NCI-H345 treated with DMSO at 0.1 percent for 48 hours (cell line): ENCODE measurements at regions not wholly inside any gene's neighbourhood (a gene's known extent, or its start where the extent isn't known, plus 50 kb on each side); places are given as distances from the start of the nearest gene placed in this dataset.

ENCODE experiments used
- DNase-seq: peaks from one replicate; lab custom pipeline; 2025; ENCODE audit not compliant: unreplicated experiment; lab: John Stamatoyannopoulos, UW

DNA sequence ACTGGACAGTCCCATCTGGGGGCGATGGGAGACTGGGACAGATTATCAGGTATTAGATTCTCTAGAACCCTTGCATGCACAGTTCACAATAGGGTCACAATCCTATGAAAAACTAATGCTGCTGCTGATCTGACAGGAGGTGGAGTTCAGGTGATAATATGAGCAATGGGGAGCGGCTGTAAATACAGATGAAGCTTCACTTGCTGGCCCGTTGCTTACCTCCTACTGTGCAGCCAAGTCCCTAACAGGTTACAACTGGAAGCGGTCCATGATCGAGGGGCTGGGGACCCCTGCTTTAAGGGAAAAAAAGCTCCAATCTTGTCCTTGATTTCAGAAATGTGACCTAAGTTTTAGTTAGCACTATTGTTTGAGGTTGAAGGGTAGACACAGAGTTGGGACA lies 175.2 kb downstream of the ZNF330 start:
- DNase-seq, result no peak

DNA sequence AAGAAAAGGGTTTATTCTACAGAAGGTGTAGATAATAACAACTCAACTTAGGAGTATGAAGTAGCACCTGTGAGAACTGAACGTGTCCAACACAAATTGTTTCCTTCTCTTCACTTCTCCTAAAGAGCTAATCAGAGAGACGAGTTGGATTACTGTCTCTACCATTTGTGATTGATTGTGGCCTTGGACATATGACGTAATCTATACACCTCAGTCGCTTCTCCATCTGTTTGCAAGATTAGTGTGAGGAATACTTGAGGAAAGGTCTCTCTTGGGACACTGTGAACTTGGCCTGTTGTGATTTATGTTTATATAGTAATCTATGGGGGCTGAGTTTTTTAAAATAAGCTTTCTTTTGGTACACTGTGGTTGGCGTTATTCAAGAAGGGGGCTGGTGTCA lies 182.0 kb downstream of the ZNF330 start:
- DNase-seq, result no peak

DNA sequence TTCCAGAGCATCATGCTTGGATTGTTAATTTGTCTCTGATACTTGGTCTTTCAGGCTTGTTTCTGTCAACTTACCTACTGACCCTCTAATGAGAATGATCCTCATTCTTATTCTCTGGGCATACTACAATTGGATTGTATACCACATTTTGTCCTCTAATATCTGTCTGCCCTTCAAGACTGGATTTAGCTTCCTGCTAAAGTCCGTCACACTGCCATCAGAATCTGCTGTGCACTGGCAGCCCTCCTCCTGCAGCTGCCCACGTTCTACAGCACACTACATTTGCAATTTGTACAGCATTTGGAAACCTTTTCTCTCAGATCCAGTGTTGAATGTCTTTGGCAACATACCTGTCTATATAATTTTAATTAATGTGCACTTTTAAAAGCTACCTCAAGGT lies 183.1 kb downstream of the ZNF330 start:
- no peak for DNase-seq

DNA sequence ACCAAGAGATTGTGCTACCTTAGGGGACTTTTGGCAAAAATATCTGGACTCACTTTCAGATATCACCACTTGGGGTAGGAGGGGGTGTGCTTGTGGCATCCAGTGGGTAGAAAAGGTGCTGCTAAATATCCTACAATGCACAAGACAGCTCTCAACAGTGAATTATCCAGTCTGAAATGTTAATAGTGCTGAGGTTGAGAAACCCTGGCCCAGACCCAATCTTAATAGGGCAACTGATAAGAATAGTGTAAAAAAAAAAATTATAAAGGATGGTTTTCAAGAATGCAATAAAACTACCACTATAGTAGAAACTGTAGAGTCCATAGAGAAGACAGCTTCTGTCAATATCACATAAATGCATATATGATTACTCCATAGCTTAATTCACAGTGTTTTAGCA lies 185.5 kb downstream of the ZNF330 start:
- no peak for DNase-seq

DNA sequence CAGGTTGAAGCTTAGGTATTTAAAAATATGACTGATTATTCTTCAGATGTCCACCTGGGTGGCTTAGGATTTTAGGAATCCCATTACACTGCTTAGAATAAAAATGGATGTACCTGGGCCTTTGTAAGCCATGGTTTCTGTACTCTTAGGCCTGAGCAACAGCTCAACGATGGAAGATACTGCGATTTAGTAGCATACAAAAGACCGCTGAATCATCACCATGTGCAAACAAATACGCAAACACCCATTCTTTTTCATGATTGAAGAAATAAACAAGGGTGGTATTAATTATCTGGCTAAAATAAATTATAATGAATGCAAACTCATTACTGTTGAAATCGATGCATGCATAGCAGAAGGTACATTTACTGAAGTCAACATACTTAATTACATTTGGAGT lies 188.9 kb downstream of the ZNF330 start:
- DNase-seq, result no peak

DNA sequence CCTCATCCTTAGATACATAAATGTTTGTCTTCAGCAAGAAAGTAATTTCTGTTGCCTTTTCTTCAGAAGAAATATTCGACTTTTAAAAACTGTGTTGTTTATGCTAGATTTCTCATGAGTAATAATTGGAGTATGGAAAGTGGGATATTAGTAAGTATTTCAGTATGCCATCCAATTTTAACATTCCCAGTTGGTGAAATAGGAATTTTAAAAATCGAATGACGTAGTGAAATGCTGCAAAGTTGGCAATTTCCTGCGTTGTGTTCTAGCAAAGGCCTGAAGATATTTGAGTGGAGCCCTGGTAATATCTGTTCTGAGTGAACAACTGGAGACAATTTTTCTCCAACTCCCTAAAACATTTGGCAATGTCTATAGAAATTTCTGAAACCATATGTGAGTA lies 190.1 kb downstream of the ZNF330 start:
- DNase-seq, result no peak

DNA sequence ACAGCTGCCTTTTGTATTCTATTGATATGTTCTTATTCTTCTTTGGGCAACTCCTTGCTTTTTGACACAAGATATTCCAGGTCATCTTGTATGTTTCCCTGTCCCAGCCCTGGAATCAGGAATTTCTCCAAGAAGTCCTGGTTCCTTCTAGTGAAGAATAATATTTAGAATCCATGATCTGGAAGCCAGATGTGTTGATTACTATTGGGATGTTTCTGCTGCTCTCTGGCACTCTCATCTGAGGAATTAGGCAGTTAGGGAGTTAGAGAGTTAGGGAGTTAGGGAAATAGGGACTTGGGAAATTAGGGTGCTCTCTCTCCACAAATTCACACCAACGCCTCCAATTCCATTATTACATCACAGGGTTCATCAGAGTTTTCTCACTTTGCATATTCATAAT lies 191.2 kb downstream of the ZNF330 start:
- DNase-seq, result no peak

DNA sequence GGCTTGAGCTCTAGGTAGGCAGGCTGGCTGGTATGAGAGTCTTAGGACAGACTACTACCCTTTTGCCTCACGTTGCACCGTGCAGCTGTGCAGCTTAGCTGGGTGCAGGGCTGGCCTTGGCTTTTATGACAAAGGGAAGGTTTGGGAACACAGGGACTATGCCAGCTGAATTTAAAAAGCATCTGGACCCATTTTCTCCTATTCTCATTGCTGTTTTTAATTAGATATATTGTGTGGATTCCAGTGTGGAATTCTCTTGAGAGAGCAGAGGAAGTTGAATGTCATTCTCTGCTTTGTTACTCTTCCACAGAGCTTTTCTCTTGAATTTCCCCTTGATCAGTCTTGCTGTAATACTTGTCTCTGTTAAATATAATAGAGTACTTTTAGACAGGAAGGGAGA lies 192.7 kb downstream of the ZNF330 start:
- no peak for DNase-seq

DNA sequence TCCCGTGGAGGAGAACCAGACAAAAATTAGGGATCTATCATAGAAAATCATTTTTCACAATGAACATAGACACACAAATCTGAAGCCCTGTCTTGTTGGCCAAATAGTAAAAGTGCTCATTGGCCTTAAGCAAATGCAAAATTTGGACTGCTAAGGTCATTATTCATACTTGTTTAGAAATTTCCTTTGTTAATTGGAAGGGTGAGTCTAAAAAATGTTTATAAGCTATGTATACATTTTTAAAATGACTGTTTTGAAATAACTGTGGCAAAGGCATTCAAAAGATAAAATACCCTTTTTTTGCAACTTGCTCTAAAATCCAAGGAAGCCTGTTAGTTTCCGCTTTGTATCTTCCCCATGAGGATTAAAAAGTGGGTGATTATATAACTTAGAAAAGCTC lies 195.0 kb downstream of the ZNF330 start:
- no peak for DNase-seq

DNA sequence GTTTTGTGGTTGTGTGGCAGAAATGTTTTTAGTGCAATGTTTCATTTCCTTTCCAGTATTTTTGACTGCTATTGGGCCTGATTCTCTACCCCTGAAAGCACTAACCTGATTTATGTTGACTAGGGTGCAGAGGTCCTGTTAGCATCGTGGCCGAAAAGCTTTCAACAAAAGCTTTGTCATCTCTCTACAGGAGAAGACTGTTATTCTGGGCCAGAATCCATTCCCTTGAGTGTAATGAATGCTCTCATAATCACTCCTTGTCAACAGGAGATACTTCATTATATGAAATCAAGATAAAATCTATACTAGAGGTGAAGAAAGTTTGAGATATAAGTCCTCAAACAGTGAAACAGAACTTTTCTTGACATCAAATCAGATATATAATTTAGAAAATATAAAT lies 195.5 kb downstream of the ZNF330 start:
- no peak for DNase-seq

DNA sequence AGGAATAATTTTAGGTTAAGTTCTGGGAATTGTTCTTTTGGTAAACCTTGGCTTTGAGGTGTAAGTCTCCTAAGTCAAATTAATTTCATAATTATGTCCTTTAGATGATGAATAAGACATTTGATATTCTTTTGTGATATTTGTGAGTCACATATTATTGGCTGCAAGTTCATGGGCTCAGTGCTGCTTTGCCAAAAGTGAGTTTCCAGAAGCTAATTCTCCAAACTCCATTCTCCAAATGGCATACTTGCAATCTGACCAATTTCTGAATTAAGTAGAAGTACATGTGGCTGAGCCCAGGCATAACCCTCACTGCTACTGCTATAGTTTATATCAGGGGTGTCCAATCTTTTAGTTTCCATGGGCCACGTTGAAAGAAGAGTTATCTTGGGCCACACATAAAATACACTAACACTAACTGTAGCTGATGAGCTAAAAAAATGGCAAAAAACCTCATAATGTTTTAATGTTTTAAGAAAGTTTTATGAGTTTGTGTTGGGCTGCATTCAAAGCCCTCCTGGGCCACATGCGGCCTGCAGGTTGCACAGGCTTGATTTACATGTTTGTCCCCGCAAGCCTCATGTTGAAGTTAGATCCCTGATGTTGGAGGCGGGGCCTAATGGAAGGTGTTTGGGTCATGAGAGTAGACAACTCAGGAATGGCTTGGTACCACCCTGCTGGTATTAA lies 196.1 kb downstream of the ZNF330 start:
- no peak for DNase-seq

DNA sequence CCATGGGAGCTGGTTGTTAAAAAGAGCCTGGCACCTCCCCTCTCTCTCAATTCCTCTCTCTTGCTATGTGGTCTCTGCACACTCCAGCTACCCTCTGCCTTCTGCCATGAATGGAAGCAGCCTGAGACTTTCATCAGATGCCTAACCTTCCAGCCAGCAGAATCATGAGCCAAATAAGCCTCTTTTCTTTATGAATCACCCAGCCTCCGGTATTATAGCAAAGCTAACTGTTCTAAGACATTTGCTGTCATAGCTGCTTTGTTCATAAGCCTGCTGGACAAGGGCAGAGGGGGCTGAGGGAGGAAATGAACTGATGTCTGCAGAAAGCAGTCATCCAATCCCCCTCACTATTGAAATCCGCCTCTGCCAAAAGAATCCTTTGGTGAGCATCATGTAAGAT lies 196.7 kb downstream of the ZNF330 start:
- DNase-seq, result no peak

DNA sequence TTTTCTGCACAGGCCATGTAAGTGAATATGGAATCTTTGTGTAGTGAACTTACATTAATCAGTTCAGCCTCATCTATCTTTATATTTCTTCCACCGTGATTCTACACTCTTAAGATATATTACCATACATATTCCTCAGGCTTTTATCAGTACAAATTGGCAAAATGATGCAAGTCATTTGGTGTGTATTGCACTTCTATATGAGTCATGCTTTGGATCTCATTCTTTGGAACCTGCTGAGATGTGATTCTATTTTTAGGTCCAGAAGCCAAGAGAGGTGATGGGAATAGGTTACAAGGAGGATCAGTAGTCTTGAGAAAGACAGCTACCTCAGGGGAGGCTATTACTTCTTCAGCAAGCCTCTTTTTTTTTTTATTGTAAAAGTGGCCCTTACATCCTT lies 204.4 kb downstream of the ZNF330 start:
- DNase-seq, result no peak

DNA sequence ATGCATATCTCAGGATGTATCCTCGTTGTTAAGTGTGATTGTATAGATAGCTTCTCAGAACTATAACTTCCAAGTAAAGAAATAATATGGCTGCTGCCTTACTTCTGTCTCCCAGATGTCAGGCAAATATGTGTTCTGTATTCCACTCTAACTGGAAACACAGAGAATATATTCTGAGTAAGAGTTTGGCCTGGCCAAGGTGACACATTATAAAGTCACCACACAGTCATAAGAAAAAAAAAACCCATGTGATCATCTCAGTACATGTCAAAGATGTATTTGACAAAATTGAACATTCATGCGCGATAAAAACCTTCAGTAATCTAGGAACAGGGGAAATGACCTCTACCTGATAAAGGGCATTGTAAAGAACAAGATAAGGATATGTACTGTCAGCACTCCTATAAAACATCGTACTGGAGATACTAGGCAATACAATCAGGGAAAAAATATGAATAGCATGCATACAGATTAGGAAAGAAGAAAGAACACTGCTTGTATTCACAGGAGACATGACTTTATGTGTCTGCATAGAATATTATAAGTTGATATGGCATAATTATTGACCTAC lies 207.1 kb downstream of the ZNF330 start:
- DNase-seq, result no peak

DNA sequence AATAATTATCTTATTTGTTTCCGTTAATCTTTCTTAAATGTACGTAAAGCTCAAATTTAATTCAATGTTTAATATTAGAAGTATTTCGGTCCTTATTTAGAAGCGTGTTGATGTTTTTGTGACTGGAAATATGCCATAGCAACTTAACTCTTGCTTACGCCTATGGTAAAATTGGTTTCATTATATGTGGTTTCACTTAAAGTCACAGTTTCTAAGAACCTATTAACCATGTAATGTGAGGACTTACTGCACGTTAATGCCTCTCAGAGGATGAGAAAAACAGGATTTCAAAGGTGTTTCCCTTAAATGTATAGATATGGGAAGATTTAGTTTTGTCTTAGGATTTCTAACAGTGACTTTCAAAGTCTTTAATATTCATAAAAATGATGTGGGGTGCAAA lies 206.4 kb upstream of the IL15 start:
- no peak for DNase-seq

DNA sequence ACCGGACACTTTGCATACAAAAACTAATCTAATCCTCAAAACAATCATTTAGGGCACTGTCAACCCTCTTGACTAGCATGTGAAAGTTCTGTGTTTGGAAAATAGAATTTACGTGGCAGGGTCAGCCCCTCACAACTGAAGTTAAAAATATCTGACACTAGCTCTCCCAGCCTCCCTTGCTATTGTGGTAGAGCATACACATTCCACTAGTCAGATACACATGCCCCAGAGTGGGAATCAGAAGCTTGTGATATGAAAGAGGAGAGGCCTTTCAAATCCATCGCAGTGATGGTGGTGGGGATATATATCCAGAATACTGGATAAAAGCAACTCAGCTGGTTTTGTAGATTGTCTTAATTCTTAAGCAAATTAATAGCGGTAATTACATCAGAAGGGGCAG lies 205.7 kb upstream of the IL15 start:
- DNase-seq, result no peak

DNA sequence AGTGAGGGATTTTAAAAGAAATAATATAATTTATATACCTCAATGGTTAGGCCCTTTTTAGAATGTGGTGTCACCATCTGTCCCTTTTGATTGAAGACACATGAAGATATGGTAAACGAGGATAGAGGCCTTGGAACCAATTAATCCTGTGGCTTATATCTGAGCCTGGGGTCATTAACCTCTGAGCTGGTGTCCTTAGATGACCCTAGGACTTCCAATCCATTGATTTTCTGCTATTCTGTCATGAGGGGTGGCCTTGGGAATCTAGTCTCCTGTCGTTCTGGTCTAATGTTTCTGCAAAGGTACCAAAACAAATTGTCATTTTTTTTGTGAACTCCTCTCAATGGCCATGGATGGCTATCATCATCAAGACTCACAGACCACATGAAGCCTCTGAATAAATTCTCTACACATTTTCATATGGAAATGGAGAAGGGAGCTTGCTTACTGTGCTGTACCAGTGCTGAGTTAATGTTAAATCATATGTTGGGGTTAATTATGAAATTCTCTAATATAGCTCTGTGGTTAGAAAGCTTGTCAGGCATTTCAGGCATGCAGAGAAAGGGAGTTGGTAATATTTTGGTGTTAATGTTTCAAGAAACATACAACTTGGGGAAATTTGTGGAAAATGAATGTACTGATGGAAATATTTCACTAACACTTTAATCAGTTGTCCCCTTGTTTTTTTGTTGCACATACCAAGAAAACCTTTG lies 204.2 kb upstream of the IL15 start:
- no peak for DNase-seq

DNA sequence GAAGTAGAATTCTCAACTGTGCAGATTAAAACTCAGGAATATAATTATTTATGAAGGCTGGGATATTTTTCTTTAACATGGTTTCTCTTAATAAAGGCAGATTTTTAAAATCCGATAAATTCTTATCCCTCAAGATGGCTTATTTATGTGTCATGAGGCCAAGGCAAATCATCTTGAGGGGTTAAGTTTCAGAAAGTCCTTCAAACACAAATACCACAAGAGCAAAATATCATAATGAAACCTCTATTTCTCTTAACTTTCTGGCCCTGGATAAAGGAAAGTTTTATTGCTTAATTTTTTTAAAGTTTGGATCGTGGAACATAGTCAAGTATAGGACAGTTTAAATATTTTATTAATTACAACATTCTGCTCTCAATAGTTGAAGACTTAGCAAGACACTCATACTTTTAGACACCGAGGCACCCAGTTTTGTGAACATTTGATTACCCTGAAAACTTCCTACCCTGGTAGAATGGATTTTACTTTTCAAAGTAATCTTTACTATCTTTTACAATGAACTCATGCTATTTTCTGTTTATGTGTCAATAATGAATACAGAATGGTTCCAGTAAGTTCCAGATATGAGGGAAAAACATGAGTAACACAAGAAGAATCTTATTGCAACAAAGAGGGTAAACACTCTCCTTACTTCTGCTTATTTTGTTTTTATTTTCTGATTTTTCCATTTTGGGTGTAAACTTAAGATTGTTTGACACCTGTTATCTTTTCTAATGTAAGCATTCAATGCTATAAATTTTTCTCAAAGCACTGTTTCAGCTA lies 200.7 kb upstream of the IL15 start:
- DNase-seq, result no peak

DNA sequence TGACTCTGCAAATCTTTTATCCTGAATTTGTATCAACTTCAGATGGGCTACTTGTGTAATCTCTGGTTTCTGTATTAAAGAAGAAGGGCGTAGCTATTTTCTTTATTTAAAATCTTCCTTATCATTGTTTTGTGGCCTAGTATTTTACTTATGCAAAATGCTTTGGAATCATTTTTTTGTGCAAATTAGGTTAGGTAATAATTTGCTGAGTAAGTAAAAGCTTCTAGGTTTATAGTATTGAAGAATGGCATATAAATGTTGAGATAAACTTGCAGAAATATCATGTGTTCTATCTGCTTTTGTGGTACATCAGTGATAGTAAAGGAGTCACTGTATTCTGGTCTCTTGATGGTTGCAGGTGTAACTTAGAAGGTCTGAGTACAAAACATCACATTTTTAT lies 197.2 kb upstream of the IL15 start:
- no peak for DNase-seq

DNA sequence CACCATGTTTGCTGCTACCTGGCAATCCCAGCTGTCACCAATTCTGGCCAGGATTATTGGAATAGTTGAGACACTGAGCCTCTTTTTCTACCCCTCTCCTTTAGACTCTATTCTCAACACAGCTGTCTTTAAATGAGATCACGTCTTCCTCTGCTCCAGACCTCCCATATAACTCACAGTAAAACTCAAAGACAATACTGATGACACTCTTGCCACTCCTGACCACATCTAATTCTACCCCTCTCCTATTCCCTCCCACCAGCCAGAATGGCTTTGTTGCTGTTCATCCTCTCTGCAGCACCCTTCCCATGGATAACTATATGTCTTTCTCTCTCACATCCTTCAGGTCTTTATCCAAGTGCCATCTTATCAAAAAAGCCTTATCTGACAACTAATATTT lies 188.6 kb upstream of the IL15 start:
- DNase-seq, result no peak

DNA sequence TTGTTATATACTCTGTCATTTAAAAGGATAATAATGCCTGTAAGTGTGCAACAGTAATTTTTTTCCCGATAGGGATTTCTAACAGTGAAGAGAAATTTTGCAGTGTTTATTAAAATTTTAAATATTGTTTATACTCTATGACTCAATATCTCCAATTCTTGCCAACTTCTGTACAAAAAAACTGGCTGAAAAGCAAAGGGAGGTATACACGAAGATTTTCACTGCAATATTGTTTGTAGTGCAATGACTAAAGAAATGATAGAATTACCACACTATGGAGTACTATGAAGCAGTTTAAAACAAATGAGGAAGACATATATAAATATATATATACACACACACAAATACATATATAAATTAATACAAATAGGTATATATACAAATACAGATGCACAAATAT lies 187.9 kb upstream of the IL15 start:
- no peak for DNase-seq

DNA sequence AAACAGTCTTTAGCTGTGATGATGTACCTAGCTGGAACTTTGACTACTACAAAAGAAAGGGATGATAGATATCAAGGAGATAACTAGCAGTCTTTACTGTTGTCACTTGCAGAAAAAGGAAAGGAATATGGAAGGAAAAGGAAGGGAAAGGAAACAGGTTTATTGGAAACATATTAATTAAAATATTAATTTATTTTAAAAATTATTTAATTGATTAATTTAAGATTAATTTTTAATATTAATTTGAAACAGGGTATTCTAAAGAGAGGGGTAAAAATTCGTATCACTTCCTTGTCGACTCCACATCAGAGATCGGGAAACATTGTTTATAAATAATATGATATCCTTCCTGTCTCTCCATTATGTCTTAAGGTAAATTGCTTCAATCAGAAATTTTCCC lies 186.5 kb upstream of the IL15 start:
- no peak for DNase-seq
